ENCODE measurements at regions not wholly inside any gene's neighbourhood (a gene's known extent, or its start where the extent isn't known, plus 50 kb on each side); places are given as distances from the start of the nearest gene placed in this dataset.

GRCh38 chr14:85438001-85438400, 91.9 kb upstream of the FLRT2 start:
- H3K4me1 ChIP-seq (ENCODE audit: low read depth, poor library complexity, severe bottlenecking) = no peaks in the 10 kb centered on the region
- TF ChIP-seq CTCF (conservative IDR thresholded peaks at IDR 0.05; ENCODE audit: low read depth, low read length) = no peak
- no peaks in the 10 kb centered on the region for H3K36me3 ChIP-seq (ENCODE audit: insufficient read depth)
- no peaks in the 10 kb centered on the region for H4K20me1 ChIP-seq (ENCODE audit: insufficient read depth)
- no peaks in the 10 kb centered on the region for H3K27me3 ChIP-seq (ENCODE audit: insufficient read depth, low read depth)
- no peak overlapping the region for H3K9ac ChIP-seq
- H3K79me2 ChIP-seq (ENCODE audit: insufficient read depth, low read depth) = no peaks in the 10 kb centered on the region
- H2AFZ ChIP-seq (ENCODE audit: low read depth) = no peak overlapping the region
- no peak overlapping the region for H3K4me3 ChIP-seq (IDR thresholded peaks at IDR 0.05; ENCODE audit: insufficient read depth, low read depth, low read length)
- H3K27ac ChIP-seq = no peak overlapping the region
- H3K4me2 ChIP-seq = no peak overlapping the region

- Histone ChIP-seq H3K27ac (no peak overlapping the region), H3K36me3 (ENCODE audit: insufficient read depth) (no peaks in the 10 kb centered on the region), H4K20me1 (ENCODE audit: insufficient read depth) (no peaks in the 10 kb centered on the region), H2AFZ (ENCODE audit: low read depth) (no peak overlapping the region), H3K4me1 (ENCODE audit: low read depth, poor library complexity, severe bottlenecking) (no peaks in the 10 kb centered on the region), H3K4me2 (no peak overlapping the region), H3K4me3 (IDR thresholded peaks at IDR 0.05; ENCODE audit: insufficient read depth, low read depth, low read length) (no peak overlapping the region), H3K9ac (no peak overlapping the region), H3K27me3 (ENCODE audit: insufficient read depth, low read depth) (no peaks in the 10 kb centered on the region), H3K79me2 (ENCODE audit: insufficient read depth, low read depth) (no peaks in the 10 kb centered on the region)
- no peak for TF ChIP-seq CTCF (conservative IDR thresholded peaks at IDR 0.05; ENCODE audit: low read depth, low read length)
Measured at GRCh38 chr14:85438481-85438942, 91.4 kb upstream of the FLRT2 start.

- Histone ChIP-seq H3K79me2 (ENCODE audit: insufficient read depth, low read depth) (no peaks in the 10 kb centered on the region), H3K9ac (no peak overlapping the region), H3K4me2 (no peak overlapping the region), H3K36me3 (ENCODE audit: insufficient read depth) (no peaks in the 10 kb centered on the region), H3K4me1 (ENCODE audit: low read depth, poor library complexity, severe bottlenecking) (no peaks in the 10 kb centered on the region), H4K20me1 (ENCODE audit: insufficient read depth) (no peaks in the 10 kb centered on the region), H3K27ac (no peak overlapping the region), H3K27me3 (ENCODE audit: insufficient read depth, low read depth) (no peaks in the 10 kb centered on the region), H3K4me3 (IDR thresholded peaks at IDR 0.05; ENCODE audit: insufficient read depth, low read depth, low read length) (no peak overlapping the region), H2AFZ (ENCODE audit: low read depth) (no peak overlapping the region)
- TF ChIP-seq CTCF (conservative IDR thresholded peaks at IDR 0.05; ENCODE audit: low read depth, low read length) = no peak
Measured at GRCh38 chr14:85439696-85440328, 90.1 kb upstream of the FLRT2 start.

- Histone ChIP-seq H4K20me1 (ENCODE audit: insufficient read depth) (no peaks in the 10 kb centered on the region), H3K27ac (no peak overlapping the region)
- TF ChIP-seq CTCF (conservative IDR thresholded peaks at IDR 0.05; ENCODE audit: low read depth, low read length) = no peak
Measured at GRCh38 chr14:85441909-85442643, 87.9 kb upstream of the FLRT2 start.

More at GRCh38 chr14:85441909-85442643, 87.9 kb upstream of the FLRT2 start:
- Histone ChIP-seq H3K4me1 (ENCODE audit: low read depth, poor library complexity, severe bottlenecking) (no peaks in the 10 kb centered on the region), H3K27me3 (ENCODE audit: insufficient read depth, low read depth) (no peaks in the 10 kb centered on the region), H2AFZ (ENCODE audit: low read depth) (no peak overlapping the region), H3K4me3 (IDR thresholded peaks at IDR 0.05; ENCODE audit: insufficient read depth, low read depth, low read length) (no peak overlapping the region), H3K9ac (no peak overlapping the region), H3K79me2 (ENCODE audit: insufficient read depth, low read depth) (no peaks in the 10 kb centered on the region), H3K36me3 (ENCODE audit: insufficient read depth) (no peaks in the 10 kb centered on the region), H3K4me2 (no peak overlapping the region)
